ENCODE measurements at regions not wholly inside any gene's neighbourhood (a gene's known extent, or its start where the extent isn't known, plus 50 kb on each side); places are given as distances from the start of the nearest gene placed in this dataset.

GRCh38 chr3:88596451-88596850 lies 446.7 kb downstream of the C3orf38 start (continued):
- no peak for TF ChIP-seq CHD7 (IDR thresholded peaks at IDR 0.05; ENCODE audit: insufficient replicate concordance, low read length)

Data from H1 (cell line).